K562 (cell line): ENCODE measurements at regions not wholly inside any gene's neighbourhood (a gene's known extent, or its start where the extent isn't known, plus 50 kb on each side); places are given as distances from the start of the nearest gene placed in this dataset.

Experiments
- CBFB ChIP-seq: sonication (generic); formaldehyde crosslinking; IDR thresholded peaks from 2 replicates; pipeline ENCODE4 v1.4.0; 2020; ENCODE audit warnings: mild to moderate bottlenecking, missing genetic modification reagents
- CBX3 ChIP-seq, 2 experiments: IDR thresholded peaks; 1 replicate in 1 of 2; 2 replicates in 1 of 2; pipeline ENCODE4 v1.6.1; 2012; ENCODE audit warnings: inconsistent platforms in 2 of 2, low read length in 2 of 2, borderline replicate concordance in 1 of 2, control low read depth in 1 of 2
- EP300 ChIP-seq: IDR thresholded peaks from 2 replicates; pipeline ENCODE4 v1.6.1; 2012; ENCODE audit warnings: low read length, improper control_type of control experiment
- ESRRA ChIP-seq: fragments of 450-650 bp; IDR thresholded peaks from 2 replicates; pipeline ENCODE4 v1.6.1; 2014; ENCODE audit warnings: low read depth, mild to moderate bottlenecking, moderate library complexity, borderline replicate concordance
- JUNB ChIP-seq: fragments of 450-650 bp; formaldehyde crosslinking; conservative IDR thresholded peaks from 2 replicates; pipeline ENCODE4 v1.4.0; 2020; ENCODE audit warnings: mild to moderate bottlenecking
- JUND ChIP-seq, 2 experiments: IDR thresholded peaks; 2 replicates in 1 of 2; 3 replicates in 1 of 2; pipeline ENCODE4 v1.6.1; 2011; ENCODE audit warnings: borderline replicate concordance in 2 of 2, low read depth in 2 of 2, low read length in 2 of 2, improper control_type of control experiment in 1 of 2, missing biosample characterization in 1 of 2, missing genetic modification characterization in 1 of 2, missing genetic modification reagents in 1 of 2
- NRF1 ChIP-seq, 2 experiments: fragments of 450-650 bp; IDR thresholded peaks in 1 of 2; conservative IDR thresholded peaks in 1 of 2; 2 replicates each; pipeline ENCODE4 v1.6.1; 2014; ENCODE audit warnings: mild to moderate bottlenecking in 2 of 2
- POLR2AphosphoS5 ChIP-seq: IDR thresholded peaks from 2 replicates; pipeline ENCODE4 v1.6.1; 2011; ENCODE audit warnings: mild to moderate bottlenecking, low read depth, low read length, moderate library complexity; ENCODE audit not compliant: control insufficient read depth, insufficient read depth
- RAD21 ChIP-seq, 2 experiments: fragments of 250-450 bp in 1 of 2; fragments of 450-650 bp in 1 of 2; sonication (Bioruptor Pico) in 1 of 2; formaldehyde crosslinking in 1 of 2; IDR thresholded peaks in 1 of 2; conservative IDR thresholded peaks in 1 of 2; 2 replicates each; pipeline versions ENCODE4 v1.4.0 to v1.8.0; 2020 to 2022; ENCODE audit warnings: mild to moderate bottlenecking in 2 of 2, moderate library complexity in 1 of 2
- SP2 ChIP-seq: IDR thresholded peaks from 2 replicates; pipeline ENCODE4 v1.6.1; 2011; ENCODE audit warnings: mild to moderate bottlenecking, low read depth, low read length, moderate library complexity; ENCODE audit not compliant: poor library complexity, severe bottlenecking; ENCODE audit errors: extremely low read depth
- SRSF9 ChIP-seq: fragments of 200-400 bp; formaldehyde crosslinking; IDR thresholded peaks from 2 replicates; pipeline ENCODE4 v1.6.1; 2017; ENCODE audit warnings: low read depth, low read length, borderline replicate concordance
- TGIF2 ChIP-seq: sonication (generic); formaldehyde crosslinking; IDR thresholded peaks from 2 replicates; pipeline ENCODE4 v1.8.1; 2022; ENCODE audit warnings: mild to moderate bottlenecking, missing genetic modification reagents, moderate library complexity
- TF ChIP-seq, protein P1 (sequence below), 3 experiments: IDR thresholded peaks in 2 of 3; conservative IDR thresholded peaks in 1 of 3; 2 replicates each; pipeline ENCODE4 v1.5.1; 2011 to 2012; ENCODE audit warnings: low read length in 3 of 3, mild to moderate bottlenecking in 3 of 3, control low read depth in 2 of 3, improper control_type of control experiment in 1 of 3, inconsistent platforms in 1 of 3, low read depth in 1 of 3, mixed read lengths in 1 of 3, moderate library complexity in 1 of 3; ENCODE audit not compliant: insufficient read depth in 2 of 3

DNA sequence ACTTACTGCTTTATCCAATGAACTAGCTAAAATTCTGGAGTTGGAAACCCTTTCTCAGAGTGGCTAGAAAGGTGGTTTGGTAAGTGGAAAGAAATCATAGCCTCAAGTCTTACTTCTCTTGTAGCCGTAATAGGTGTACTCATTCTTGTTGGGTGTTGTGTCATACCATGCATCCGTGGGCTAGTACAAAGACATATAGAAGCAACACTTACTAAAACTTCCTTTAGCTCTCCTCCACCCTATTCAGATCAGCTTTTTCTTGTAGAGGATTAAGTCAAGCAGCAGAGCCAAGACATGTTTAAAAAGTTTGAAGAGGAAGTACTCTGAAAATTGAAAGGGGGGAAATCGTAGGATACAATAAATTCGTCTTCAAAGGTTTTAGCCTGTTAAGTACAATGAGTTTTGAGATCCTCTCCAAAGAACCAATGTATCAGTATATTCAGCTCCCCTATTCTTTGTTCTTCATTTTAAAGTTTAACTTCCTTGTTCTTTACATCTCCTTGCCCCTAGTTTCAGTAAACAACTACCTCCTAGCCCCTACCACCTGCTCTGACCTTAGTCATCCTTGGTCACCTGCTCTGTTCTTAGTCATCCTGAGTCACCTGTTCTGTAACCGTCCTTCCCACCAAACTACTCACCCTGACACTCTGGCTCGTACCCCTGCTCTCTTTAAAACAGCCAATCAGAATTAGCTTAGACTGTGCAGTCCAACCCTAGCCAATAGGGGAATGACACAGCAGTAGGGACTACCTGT, 62.1 kb upstream of the DEUP1 start:
- TF ChIP-seq JUNB (no peak), CBX3 (IDR thresholded peaks at IDR 0.05; ENCODE audit: borderline replicate concordance in 1 of 2, low read length in 2 of 2) (no peak), POLR2AphosphoS5 (no peak), SP2 (no peak), CBFB (CRISPR knock-in tag) (no peak), SRSF9 (no peak), EP300 (no peak), RAD21 (CRISPR knock-in tag; conservative IDR thresholded peaks at IDR 0.05 in 1 of 2, IDR thresholded peaks at IDR 0.05 in 1 of 2) (no peak), ESRRA (no peak), JUND (IDR thresholded peaks at IDR 0.05; ENCODE audit: borderline replicate concordance, low read depth, low read length) (no peak), JUND (tag; IDR thresholded peaks at IDR 0.05; ENCODE audit: borderline replicate concordance, low read depth, low read length) (no peak), TGIF2 (no peak), NRF1 (conservative IDR thresholded peaks at IDR 0.05 in 1 of 2, IDR thresholded peaks at IDR 0.05 in 1 of 2) (no peak)
- TF ChIP-seq, protein P1, sequence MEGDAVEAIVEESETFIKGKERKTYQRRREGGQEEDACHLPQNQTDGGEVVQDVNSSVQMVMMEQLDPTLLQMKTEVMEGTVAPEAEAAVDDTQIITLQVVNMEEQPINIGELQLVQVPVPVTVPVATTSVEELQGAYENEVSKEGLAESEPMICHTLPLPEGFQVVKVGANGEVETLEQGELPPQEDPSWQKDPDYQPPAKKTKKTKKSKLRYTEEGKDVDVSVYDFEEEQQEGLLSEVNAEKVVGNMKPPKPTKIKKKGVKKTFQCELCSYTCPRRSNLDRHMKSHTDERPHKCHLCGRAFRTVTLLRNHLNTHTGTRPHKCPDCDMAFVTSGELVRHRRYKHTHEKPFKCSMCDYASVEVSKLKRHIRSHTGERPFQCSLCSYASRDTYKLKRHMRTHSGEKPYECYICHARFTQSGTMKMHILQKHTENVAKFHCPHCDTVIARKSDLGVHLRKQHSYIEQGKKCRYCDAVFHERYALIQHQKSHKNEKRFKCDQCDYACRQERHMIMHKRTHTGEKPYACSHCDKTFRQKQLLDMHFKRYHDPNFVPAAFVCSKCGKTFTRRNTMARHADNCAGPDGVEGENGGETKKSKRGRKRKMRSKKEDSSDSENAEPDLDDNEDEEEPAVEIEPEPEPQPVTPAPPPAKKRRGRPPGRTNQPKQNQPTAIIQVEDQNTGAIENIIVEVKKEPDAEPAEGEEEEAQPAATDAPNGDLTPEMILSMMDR (IDR thresholded peaks at IDR 0.05 in 2 of 3, conservative IDR thresholded peaks at IDR 0.05 in 1 of 3; ENCODE audit: insufficient read depth in 2 of 3, low read depth in 1 of 3, low read length in 3 of 3): no peak
